Kidney glomerular epithelial cell (primary cell): ENCODE measurements at regions not wholly inside any gene's neighbourhood (a gene's known extent, or its start where the extent isn't known, plus 50 kb on each side); places are given as distances from the start of the nearest gene placed in this dataset.
"Not testable (repeated sequence)": the region's sequence is repeated elsewhere in the genome, so short reads cannot be mapped to it uniquely, and the experiment has no call there.

Experiments
- DNase-seq: peaks from one replicate; lab custom pipeline; 2025; lab: John Stamatoyannopoulos, UW

DNA sequence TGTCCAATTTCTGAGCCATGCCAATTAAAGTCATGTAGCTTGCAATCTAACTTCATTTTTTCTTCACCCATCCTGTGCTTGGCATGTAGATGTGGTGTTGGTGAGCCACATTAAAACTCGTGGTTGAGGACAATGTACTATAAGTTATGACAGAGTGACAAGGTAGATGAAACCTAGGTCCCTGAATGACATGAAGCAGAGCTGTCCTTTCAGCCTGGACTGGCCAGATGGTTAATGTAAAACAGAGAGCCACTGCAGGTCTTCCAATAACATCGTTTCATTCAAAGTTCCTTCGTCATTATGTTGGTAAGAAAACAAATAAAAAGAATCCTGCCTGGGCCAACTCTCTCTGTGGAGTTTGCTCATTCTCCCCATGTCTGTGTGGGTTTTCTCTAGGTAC, 856.5 kb upstream of the SEMA6A start:
- DNase-seq = no peak

DNA sequence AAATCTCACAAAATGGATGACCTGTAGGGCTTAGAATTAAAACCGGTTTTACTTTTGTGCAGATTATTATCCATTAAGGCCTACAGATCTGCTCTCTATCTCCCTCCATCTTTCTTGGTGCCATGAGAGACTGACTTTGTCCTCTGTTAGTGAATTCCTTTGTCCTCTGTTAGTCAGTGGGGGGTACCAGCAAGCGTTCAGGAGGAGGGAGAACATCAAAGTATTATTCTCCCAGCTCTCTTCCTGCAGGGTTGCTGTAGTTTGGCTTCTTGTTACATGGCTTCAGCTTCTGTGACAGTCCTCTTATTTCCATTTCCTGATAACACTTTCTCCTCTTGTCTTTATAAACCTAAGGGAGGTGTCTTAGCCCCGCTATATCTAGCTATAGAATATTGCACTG, 850.5 kb upstream of the SEMA6A start:
- DNase-seq = no peak

DNA sequence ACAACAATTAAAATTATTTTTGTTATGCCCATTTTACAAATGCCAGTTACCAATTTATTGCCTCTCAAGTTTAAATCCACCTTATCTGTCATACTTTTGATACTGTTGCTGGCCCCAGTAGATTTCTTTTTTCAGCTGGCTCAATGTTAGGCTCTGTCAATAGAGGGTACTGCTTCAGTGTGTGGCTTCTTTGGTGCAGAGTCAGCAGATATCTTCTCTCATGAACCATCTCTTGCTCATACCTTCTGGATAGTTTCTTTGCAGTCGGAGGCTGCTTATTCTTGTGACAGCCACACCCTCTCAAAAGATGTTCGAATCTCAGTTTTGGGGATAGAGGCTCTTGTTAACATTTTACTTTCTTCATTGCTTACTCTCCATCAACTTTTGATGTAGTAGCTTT, 849.9 kb upstream of the SEMA6A start:
- no peak for DNase-seq

- DNase-seq = no peak
Measured at GRCh38 chr5:117417501-117417900, 842.9 kb upstream of the SEMA6A start.

GRCh38 chr5:117414926-117415325, 840.3 kb upstream of the SEMA6A start:
- DNase-seq = no peak

DNA sequence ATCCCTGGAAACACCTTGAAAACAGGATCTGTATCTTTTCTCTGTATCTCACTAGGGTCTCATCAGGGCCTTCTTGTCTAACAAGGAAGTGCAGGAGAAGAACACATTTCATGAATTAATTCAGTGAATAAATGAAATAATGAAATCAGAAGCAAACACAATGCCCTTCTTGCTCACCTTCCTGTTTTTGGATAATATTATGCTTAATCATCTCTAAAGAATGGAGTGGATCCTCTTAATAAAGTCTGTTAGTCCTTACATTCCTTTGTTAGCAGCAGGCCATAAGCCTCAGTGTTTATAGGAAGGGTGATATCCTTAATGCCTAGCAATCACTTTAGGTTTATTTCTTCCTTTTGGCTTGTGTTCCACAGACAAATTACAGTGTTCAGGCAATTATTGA, 837.1 kb upstream of the SEMA6A start:
- no peak for DNase-seq

GRCh38 chr5:117405197-117405596, 830.6 kb upstream of the SEMA6A start:
- no peak for DNase-seq

GRCh38 chr5:117394506-117395157, 820.0 kb upstream of the SEMA6A start:
- DNase-seq = no peak

GRCh38 chr5:117393125-117393524, 818.5 kb upstream of the SEMA6A start:
- DNase-seq = no peak

- no peak for DNase-seq
Measured at GRCh38 chr5:117380316-117380715, 805.7 kb upstream of the SEMA6A start.

- no peak for DNase-seq
Measured at GRCh38 chr5:117379521-117379920, 804.9 kb upstream of the SEMA6A start.

GRCh38 chr5:117376748-117377147, 802.1 kb upstream of the SEMA6A start:
- no peak for DNase-seq

- no peak for DNase-seq
Measured at GRCh38 chr5:117359895-117360294, 785.3 kb upstream of the SEMA6A start.

DNA sequence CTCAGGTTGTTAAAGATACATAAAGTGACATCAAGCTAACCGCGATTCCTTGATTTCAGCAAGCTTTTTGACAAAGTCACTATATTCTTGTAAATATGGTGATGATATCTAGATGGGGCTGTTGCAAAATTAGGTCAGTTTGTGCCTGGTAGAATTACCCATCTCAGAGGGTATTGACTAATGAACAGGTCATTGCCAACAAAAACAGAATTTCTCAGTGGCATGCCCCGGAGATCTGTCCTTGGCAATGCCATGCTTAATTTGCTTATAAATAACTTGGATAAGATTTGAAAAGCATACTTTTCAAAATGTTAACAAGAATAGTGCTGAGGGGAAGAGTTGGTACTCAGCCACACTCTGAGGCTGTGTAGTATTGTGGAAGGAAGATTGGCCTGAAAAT, 783.3 kb upstream of the SEMA6A start:
- DNase-seq = no peak

- no peak for DNase-seq
Measured at GRCh38 chr5:117347280-117347679, 772.7 kb upstream of the SEMA6A start.

GRCh38 chr5:117343726-117344125, 769.1 kb upstream of the SEMA6A start:
- not testable (repeated sequence) for DNase-seq

- DNase-seq = no peak
Measured at GRCh38 chr5:117337064-117337749, 762.6 kb upstream of the SEMA6A start.

DNA sequence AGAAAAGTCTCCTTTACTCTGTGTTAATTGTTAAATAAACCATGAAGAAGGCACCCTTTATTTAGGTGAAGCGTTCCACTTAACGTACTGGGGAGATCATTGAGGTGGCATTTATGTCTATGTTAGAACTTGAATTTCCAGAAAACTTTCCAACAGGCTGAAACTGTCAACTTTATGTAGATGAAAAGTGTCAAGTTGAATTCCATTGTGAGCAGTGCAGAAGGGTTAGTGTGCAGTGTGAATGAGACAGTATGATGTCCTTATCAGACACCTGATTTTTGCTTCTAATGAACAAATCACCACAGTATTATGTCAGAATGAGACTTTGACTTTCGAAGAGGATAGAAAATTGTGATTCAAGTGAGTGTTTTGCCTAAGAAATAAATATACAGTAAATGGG, 761.6 kb upstream of the SEMA6A start:
- no peak for DNase-seq

GRCh38 chr5:117333011-117333410, 758.4 kb upstream of the SEMA6A start:
- no peak for DNase-seq

- no peak for DNase-seq
Measured at GRCh38 chr5:117332341-117332740, 757.7 kb upstream of the SEMA6A start.

GRCh38 chr5:117327511-117327910, 752.9 kb upstream of the SEMA6A start:
- no peak for DNase-seq

- no peak for DNase-seq
Measured at GRCh38 chr5:117326997-117327396, 752.4 kb upstream of the SEMA6A start.

GRCh38 chr5:117318528-117318927, 743.9 kb upstream of the SEMA6A start:
- no peak for DNase-seq

GRCh38 chr5:117315170-117315569, 740.5 kb upstream of the SEMA6A start:
- DNase-seq = no peak
